Ascending aorta (tissue), 2 donors: ENCODE measurements at regions not wholly inside any gene's neighbourhood (a gene's known extent, or its start where the extent isn't known, plus 50 kb on each side); places are given as distances from the start of the nearest gene placed in this dataset.

Source experiments
- DNase-seq, 2 donors: peaks; one replicate each; pipeline ENCODE4 v3.0.0-alpha.2; 2019; ENCODE audit warnings: low spot score in 2 of 2
- H3K27ac ChIP-seq, 2 donors: fragments of 200-600 bp; sonication (generic); one replicate each; pipeline ENCODE4 v1.5.1; 2016 to 2017; ENCODE audit warnings: mild to moderate bottlenecking in 1 of 2
- H3K27me3 ChIP-seq: fragments of 200-600 bp; sonication (generic); one replicate; pipeline ENCODE4 v1.5.1; 2017
- H3K36me3 ChIP-seq, 2 donors: fragments of 200-600 bp; sonication (generic); one replicate each; pipeline ENCODE4 v1.5.1; 2016
- H3K4me1 ChIP-seq, 2 donors: fragments of 200-600 bp; sonication (generic); one replicate each; pipeline ENCODE4 v1.5.1; 2016 to 2017; ENCODE audit warnings: mild to moderate bottlenecking in 1 of 2
- H3K4me3 ChIP-seq, 2 donors: fragments of 200-600 bp; sonication (generic); one replicate each; pipeline ENCODE4 v1.5.1; 2016 to 2017; ENCODE audit warnings: mild to moderate bottlenecking in 1 of 2
- H3K9me3 ChIP-seq, 2 donors: fragments of 200-600 bp; sonication (generic); one replicate each; pipeline ENCODE4 v1.5.1; 2016
- CTCF ChIP-seq, 3 experiments: fragments of 200-600 bp in 2 of 3; fragments of 450-650 bp in 1 of 3; sonication (generic) in 2 of 3; IDR thresholded peaks; one replicate each; pipeline ENCODE4 v1.5.1; 2016 to 2019; ENCODE audit warnings: antibody characterized with exemption in 3 of 3, mild to moderate bottlenecking in 1 of 3, moderate library complexity in 1 of 3
- intact Hi-C: fragments of 100-400 bp; cut with DNase I; formaldehyde crosslinking; loops from one replicate; pipeline ENCODE4 v1.15.1; 2023

DNA sequence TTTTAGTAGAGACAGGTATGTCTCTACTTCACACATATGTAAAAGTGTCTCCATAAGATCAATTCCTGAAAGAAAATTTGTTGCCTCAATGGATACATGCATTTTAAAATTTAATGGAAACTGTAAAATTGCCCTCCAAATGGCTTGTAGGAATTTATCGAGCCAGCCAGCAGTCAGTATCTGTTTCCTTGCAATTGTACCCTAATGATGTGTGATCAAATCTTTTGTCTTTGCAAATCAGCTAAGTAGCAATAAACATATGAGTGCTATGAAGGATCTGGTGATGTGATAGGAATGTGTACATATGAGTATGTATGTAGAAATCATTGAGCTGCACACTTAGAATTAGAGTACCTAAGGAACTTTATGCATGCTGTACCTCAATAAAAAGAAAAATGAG is 253.0 kb downstream of the MAFB start:
- H3K36me3 ChIP-seq = no peaks in the 10 kb centered on the region
- no peak for TF ChIP-seq CTCF (IDR thresholded peaks at IDR 0.05)
- intact Hi-C loops = no loop called here
- H3K4me3 ChIP-seq = no peak overlapping the region
- no peaks in the 10 kb centered on the region for H3K4me1 ChIP-seq
- no peak overlapping the region for H3K27ac ChIP-seq
- no peaks in the 10 kb centered on the region for H3K9me3 ChIP-seq
- no peaks in the 10 kb centered on the region for H3K27me3 ChIP-seq
- no peak for DNase-seq

DNA sequence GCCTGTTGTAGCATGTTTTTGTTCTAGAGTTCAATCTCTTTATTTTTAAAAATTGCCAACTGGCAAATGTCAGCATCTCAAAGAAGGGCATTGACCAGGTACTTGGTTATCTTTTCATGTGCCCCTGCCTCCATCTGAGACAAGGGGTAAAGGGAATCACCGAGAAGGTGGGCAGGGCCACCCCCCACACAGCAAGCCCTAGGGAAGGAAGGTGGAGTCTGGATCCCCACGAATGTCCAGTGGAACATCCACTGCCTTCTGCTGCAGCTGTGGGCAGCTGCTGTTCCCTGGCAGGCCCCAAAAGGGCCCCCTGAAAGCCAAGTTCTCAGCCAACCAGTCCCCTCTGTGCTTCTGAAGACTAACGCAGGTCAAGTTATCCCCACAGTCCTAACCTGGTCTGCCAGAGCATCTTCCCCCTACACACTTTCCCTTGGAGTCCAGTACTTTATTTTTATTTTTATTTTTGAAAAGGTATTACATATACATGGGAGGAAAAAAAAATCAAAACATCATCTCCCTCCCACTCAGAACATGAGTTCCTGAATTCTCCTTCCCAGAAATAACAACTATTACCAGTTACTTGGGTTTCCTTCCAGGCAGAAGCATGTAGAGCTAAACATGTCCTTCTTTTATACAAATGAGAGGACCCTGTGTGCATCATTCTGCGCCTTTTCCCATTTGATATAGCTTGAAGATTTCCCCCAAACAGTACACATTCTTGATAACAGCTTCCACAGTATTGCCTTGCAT is 253.7 kb downstream of the MAFB start:
- DNase-seq = no peak
- no peak for TF ChIP-seq CTCF (IDR thresholded peaks at IDR 0.05)
- no peaks in the 10 kb centered on the region for H3K27me3 ChIP-seq
- no peaks in the 10 kb centered on the region for H3K36me3 ChIP-seq
- no peak overlapping the region for H3K27ac ChIP-seq
- H3K9me3 ChIP-seq = no peaks in the 10 kb centered on the region
- no peaks in the 10 kb centered on the region for H3K4me1 ChIP-seq
- intact Hi-C loops = no loop called here
- no peak overlapping the region for H3K4me3 ChIP-seq

DNA sequence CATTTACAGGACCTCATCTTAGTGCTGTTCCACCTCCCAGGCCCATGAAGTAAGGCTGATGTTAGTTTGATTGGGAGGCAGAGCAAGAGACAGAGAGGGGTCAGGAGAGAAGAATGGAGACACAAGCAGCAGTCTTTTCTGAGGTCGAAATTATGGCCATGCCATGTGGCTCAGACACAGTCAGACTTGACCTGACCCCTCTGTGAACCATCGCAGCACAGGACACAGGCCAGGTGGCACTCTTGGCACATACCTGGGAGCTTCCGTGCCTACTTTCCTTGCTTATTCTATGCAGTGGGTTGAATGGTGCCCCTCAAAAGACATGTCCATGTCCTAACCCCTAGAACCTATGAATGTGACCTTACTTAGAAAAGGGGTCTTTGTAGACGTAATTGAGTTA is 254.9 kb downstream of the MAFB start:
- Histone ChIP-seq H3K36me3 (no peaks in the 10 kb centered on the region), H3K27ac (no peak overlapping the region), H3K27me3 (no peaks in the 10 kb centered on the region), H3K4me3 (no peak overlapping the region), H3K9me3 (no peaks in the 10 kb centered on the region), H3K4me1 (no peaks in the 10 kb centered on the region)
- intact Hi-C loops = no loop called here
- no peak for DNase-seq
- TF ChIP-seq CTCF (IDR thresholded peaks at IDR 0.05) = no peak

DNA sequence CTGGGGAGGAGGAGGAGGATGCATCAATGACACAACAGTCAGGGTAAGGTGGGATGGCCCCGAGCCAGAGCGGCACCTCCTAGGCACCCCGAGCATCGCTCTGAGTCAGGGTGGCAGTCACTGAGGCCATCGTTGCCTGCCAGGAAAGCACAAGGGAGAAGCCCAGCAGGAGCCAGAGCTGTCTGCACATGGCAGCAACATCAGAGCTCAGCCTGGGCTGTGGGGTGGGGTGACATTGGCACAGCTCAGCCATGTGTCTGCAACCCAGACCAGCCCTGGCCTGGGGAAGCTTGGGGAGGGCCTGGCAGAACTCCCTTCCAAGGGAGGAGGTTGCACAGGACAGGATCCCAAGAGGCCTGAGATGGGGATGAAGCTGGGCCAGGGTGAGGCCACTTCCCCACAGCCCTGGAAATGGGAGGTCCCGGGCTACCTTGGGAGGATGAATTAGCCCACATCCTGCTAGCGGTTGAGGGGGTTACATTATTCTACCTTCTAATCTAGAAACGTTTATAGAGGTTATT is 255.6 kb downstream of the MAFB start:
- H3K4me3 ChIP-seq = no peak overlapping the region
- TF ChIP-seq CTCF (IDR thresholded peaks at IDR 0.05) = no peak
- no peaks in the 10 kb centered on the region for H3K4me1 ChIP-seq
- H3K27me3 ChIP-seq = no peaks in the 10 kb centered on the region
- H3K27ac ChIP-seq = no peak overlapping the region
- no peaks in the 10 kb centered on the region for H3K9me3 ChIP-seq
- H3K36me3 ChIP-seq = no peaks in the 10 kb centered on the region
- intact Hi-C loops = no loop called here
- no peak for DNase-seq

GRCh38 chr20:40431611-40432010 is 257.4 kb downstream of the MAFB start:
- Histone ChIP-seq H3K36me3 (no peaks in the 10 kb centered on the region), H3K27ac (no peak overlapping the region), H3K4me3 (no peak overlapping the region), H3K27me3 (no peaks in the 10 kb centered on the region), H3K9me3 (no peaks in the 10 kb centered on the region), H3K4me1 (no peaks in the 10 kb centered on the region)
- intact Hi-C loops = no loop called here
- no peak for TF ChIP-seq CTCF (IDR thresholded peaks at IDR 0.05)
- DNase-seq = no peak
